SK-N-MC (cell line): ENCODE measurements at regions not wholly inside any gene's neighbourhood (a gene's known extent, or its start where the extent isn't known, plus 50 kb on each side); places are given as distances from the start of the nearest gene placed in this dataset.

Source experiments
- DNase-seq: peaks from one replicate; pipeline ENCODE4 v3.0.0-alpha.2; 2011; ENCODE audit warnings: low read depth, low spot score
- H3K27ac ChIP-seq: fragments of 200-600 bp; sonication (generic); 2 replicates; pipeline ENCODE4 v1.5.1; 2016; ENCODE audit warnings: mixed run types
- H3K36me3 ChIP-seq: fragments of 200-600 bp; sonication (generic); 2 replicates; pipeline ENCODE4 v1.6.1; 2017; ENCODE audit warnings: antibody characterized with exemption, low read length, mixed read lengths; ENCODE audit not compliant: insufficient read depth
- H3K4me3 ChIP-seq: fragments of 200-600 bp; sonication (generic); 2 replicates; pipeline ENCODE4 v1.5.1; 2016
- H3K9ac ChIP-seq: fragments of 200-600 bp; sonication (generic); 2 replicates; pipeline ENCODE4 v1.8.0; 2017; ENCODE audit warnings: mixed run types, mixed read lengths; ENCODE audit not compliant: insufficient read length
- H3K9me3 ChIP-seq: fragments of 200-600 bp; sonication (generic); 2 replicates; pipeline ENCODE4 v1.6.1; 2017; ENCODE audit warnings: low read depth, mild to moderate bottlenecking, antibody characterized with exemption, low read length, moderate library complexity, mixed read lengths
- EZH2 ChIP-seq: fragments of 200-600 bp; sonication (generic); IDR thresholded peaks from one replicate; pipeline ENCODE4 v1.6.1; 2017; ENCODE audit warnings: antibody characterized with exemption
- FOXP2 ChIP-seq: optimal IDR thresholded peaks from 2 replicates; pipeline ENCODE3; 2011; ENCODE audit warnings: mild to moderate bottlenecking, moderate library complexity; ENCODE audit not compliant: insufficient read depth; ENCODE audit errors: extremely low read length, control extremely low read depth
- POLR2AphosphoS5 ChIP-seq: IDR thresholded peaks from 2 replicates; pipeline ENCODE4 v1.6.1; 2012; ENCODE audit warnings: mild to moderate bottlenecking, low read depth, low read length, borderline replicate concordance

DNA sequence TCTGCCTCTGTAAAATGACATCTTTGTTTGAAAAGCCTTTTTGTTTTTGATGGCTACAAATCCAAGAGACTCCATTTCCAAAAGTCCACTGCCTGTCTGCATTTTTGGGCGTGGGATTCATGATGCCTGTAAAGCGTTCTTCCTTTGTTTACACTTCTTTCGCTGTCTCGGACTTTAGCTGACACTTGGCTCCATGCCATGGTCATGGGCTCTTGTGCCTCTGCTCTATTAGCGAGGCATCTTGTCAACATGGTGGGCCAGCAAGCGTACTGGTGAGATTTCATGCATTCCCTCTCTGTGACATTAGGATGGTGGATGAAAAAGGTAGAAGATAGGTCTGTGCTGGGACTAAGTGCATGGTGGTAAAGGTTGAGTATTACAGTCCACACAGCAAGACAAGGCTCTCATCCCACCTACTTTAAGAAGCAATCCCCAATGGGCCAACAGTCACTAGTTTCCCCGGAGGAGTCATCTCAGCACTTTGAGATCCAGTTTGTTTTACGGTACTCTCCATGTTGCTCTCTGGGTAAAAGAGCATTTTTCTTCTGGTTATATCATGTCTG is 298.2 kb upstream of the KLF3 start:
- no peaks in the 10 kb centered on the region for H3K9me3 ChIP-seq
- no peaks in the 10 kb centered on the region for H3K36me3 ChIP-seq
- TF ChIP-seq FOXP2: no peak
- TF ChIP-seq POLR2AphosphoS5: no peak
- no peak for TF ChIP-seq EZH2
- H3K27ac ChIP-seq: peak overlapping the region; percentile 19; the same call in 1 of the 2 replicates
- no peak overlapping the region; the same call in 1 of the 2 replicates for H3K4me3 ChIP-seq
- no peak overlapping the region for H3K9ac ChIP-seq
- no peak for DNase-seq

DNA sequence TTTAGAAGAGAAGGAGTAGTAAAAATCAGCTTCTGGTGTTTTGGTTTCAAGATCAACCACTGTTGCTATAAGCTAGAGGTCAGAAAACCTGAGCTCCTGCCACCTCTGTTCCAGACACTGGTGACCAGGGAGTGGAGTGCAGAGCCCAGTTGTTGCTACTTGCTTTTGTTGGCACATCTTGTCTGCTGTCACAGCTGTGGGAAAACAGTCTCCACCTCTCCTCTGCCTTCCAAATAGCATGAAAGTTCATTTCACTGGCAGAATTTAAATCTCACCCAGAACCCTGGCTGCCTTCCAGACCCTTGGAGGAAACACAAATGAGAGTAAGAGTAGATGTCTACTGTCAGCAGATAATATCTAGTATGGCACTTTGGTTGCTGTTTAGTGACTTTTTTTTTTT is 297.5 kb upstream of the KLF3 start:
- no peak for DNase-seq
- TF ChIP-seq FOXP2 (no peak), EZH2 (no peak), POLR2AphosphoS5 (no peak)

GRCh38 chr4:38366997-38367396 is 297.0 kb upstream of the KLF3 start:
- no peaks in the 10 kb centered on the region for H3K36me3 ChIP-seq
- no peaks in the 10 kb centered on the region for H3K9me3 ChIP-seq
- no peak overlapping the region for H3K4me3 ChIP-seq
- DNase-seq: no peak
- no peak overlapping the region for H3K27ac ChIP-seq
- H3K9ac ChIP-seq: no peak overlapping the region
- TF ChIP-seq EZH2 (no peak), FOXP2 (no peak), POLR2AphosphoS5 (no peak)

More for the DNA sequence above, 297.5 kb upstream of the KLF3 start:
- H3K4me3 ChIP-seq: peak overlapping the region; percentile 28; the same call in 1 of the 2 replicates
- no peaks in the 10 kb centered on the region for H3K36me3 ChIP-seq
- H3K9ac ChIP-seq: no peak overlapping the region
- no peaks in the 10 kb centered on the region for H3K9me3 ChIP-seq
- peak overlapping the region; percentile 19; the same call in 1 of the 2 replicates for H3K27ac ChIP-seq

- TF ChIP-seq FOXP2 (no peak), EZH2 (no peak), POLR2AphosphoS5 (no peak)
- Histone ChIP-seq H3K27ac (no peak overlapping the region), H3K9me3 (no peaks in the 10 kb centered on the region), H3K9ac (no peak overlapping the region), H3K4me3 (no peak overlapping the region), H3K36me3 (no peaks in the 10 kb centered on the region)
- DNase-seq: no peak
Observed at GRCh38 chr4:38367642-38368174, 296.3 kb upstream of the KLF3 start.

DNA sequence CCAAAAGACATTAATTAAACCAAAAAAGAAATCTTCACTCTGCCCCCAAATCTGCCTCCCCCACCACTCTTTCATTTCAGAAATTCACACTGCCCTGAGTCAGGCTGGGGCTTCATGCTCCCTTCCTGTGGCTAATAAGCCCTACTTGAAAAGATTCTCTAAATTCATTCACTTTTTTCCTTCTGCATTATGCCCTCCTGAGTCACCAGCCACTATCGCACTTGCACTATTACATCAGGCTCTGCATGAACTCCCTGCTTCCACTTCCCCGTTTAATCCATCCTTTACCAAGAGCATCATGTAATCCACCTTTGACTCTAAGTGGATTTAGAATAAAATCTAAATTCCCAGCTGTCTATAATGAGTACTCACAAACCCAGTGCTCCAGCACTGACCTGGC is 295.4 kb upstream of the KLF3 start:
- no peaks in the 10 kb centered on the region for H3K9me3 ChIP-seq
- no peak for DNase-seq
- H3K27ac ChIP-seq: no peak overlapping the region
- no peak overlapping the region for H3K4me3 ChIP-seq
- H3K9ac ChIP-seq: no peak overlapping the region
- no peaks in the 10 kb centered on the region for H3K36me3 ChIP-seq
- no peak for TF ChIP-seq POLR2AphosphoS5
- no peak for TF ChIP-seq EZH2
- no peak for TF ChIP-seq FOXP2

DNA sequence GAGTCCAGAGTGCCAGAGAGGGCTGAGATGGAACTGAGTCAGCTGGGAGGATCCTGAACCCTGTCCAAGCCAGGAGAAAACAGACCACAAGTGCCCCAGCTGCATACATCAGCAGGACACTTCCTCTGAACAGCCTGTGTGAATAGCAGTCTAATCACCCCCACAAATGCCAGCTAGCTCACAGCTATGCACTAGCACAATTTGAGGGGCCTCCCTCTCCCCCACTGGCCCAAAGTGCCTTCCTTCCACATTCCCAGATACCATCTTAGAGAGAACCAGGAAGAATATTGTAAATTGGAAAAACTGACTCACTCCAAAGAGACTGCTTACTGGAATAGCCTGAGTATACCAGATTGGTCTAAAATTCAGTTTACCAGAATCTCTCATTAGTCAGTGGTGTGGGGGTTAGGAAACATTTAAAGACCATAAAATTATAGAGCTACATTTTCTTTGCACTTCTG is 292.6 kb upstream of the KLF3 start:
- no peak for DNase-seq
- no peaks in the 10 kb centered on the region for H3K36me3 ChIP-seq
- H3K27ac ChIP-seq: no peak overlapping the region
- H3K4me3 ChIP-seq: no peak overlapping the region
- no peaks in the 10 kb centered on the region for H3K9me3 ChIP-seq
- no peak for TF ChIP-seq POLR2AphosphoS5
- TF ChIP-seq EZH2: no peak
- TF ChIP-seq FOXP2: no peak
- no peak overlapping the region for H3K9ac ChIP-seq

GRCh38 chr4:38373375-38373774 is 290.6 kb upstream of the KLF3 start:
- TF ChIP-seq EZH2 (no peak), FOXP2 (no peak), POLR2AphosphoS5 (no peak)
- H3K9me3 ChIP-seq: no peaks in the 10 kb centered on the region
- H3K9ac ChIP-seq: no peak overlapping the region
- no peaks in the 10 kb centered on the region for H3K36me3 ChIP-seq
- no peak overlapping the region for H3K4me3 ChIP-seq
- no peak overlapping the region for H3K27ac ChIP-seq
- DNase-seq: no peak

DNA sequence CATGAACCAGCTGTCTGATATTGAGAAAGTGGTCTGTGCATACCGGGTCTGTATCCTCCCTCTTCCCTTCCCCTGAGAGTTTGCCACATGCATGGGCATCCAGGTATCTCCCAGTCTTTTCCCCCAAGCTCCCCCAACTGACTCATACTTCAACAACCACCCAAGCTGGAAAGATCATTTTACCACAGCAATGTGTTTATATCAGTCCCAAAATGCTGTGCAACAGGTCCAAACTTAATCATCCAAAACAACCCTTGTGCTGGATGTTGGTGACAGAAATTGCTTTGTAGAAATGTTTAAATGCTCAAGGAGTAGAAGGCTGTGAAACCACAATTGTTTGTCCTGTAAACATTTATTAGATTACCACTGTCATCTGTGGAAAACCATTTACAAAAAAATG is 286.8 kb upstream of the KLF3 start:
- no peak overlapping the region for H3K27ac ChIP-seq
- no peak for TF ChIP-seq EZH2
- TF ChIP-seq POLR2AphosphoS5: no peak
- no peak for TF ChIP-seq FOXP2
- H3K36me3 ChIP-seq: no peaks in the 10 kb centered on the region
- H3K9me3 ChIP-seq: no peaks in the 10 kb centered on the region
- DNase-seq: no peak
- no peak overlapping the region for H3K9ac ChIP-seq
- H3K4me3 ChIP-seq: no peak overlapping the region
